Activated CD8-positive, alpha-beta memory T cell treated with anti-CD3 and anti-CD28 coated beads, Interleukin-2, amount 10 ng/mL, durations not matched to agents 7 days and 5 days (primary cell): ENCODE measurements at regions not wholly inside any gene's neighbourhood (a gene's known extent, or its start where the extent isn't known, plus 50 kb on each side); places are given as distances from the start of the nearest gene placed in this dataset.
"Not testable (repeated sequence)": the region's sequence is repeated elsewhere in the genome, so short reads cannot be mapped to it uniquely, and the experiment has no call there.

Experiments
- ATAC-seq: fragments of 150-1000 bp; cut with Tn5 transposase; one replicate; pipeline ENCODE4 v1.10.0; 2021; ENCODE audit warnings: moderate library complexity
- CTCF ChIA-PET: fragments of 350-600 bp; sonication (Branson Sonifier 250); formaldehyde crosslinking; loops from one replicate; lab custom pipeline; 2021; ENCODE audit warnings: antibody characterized with exemption; lab: Charles Lee
- DNase-seq: peaks from one replicate; pipeline ENCODE4 v3.0.0-alpha.2; 2020
- H3K27ac Mint-ChIP-seq: one replicate; pipeline ENCODE4 v1.8.0; 2021; ENCODE audit warnings: mild to moderate bottlenecking, mixed read lengths
- H3K27me3 Mint-ChIP-seq: one replicate; pipeline ENCODE4 v1.8.0; 2021; ENCODE audit warnings: mixed read lengths
- H3K36me3 Mint-ChIP-seq: one replicate; pipeline ENCODE4 v1.8.0; 2021; ENCODE audit warnings: mild to moderate bottlenecking, mixed read lengths
- H3K4me1 Mint-ChIP-seq: one replicate; pipeline ENCODE4 v1.8.0; 2021; ENCODE audit warnings: mixed read lengths
- H3K4me3 Mint-ChIP-seq: one replicate; pipeline ENCODE4 v1.8.0; 2021; ENCODE audit warnings: mild to moderate bottlenecking, moderate library complexity, mixed read lengths
- H3K9me3 Mint-ChIP-seq: one replicate; pipeline ENCODE4 v1.8.0; 2022; ENCODE audit warnings: low read depth, mixed read lengths

- H3K27ac Mint-ChIP-seq, CTCF ChIA-PET, H3K36me3 Mint-ChIP-seq, H3K4me3 Mint-ChIP-seq, H3K4me1 Mint-ChIP-seq, H3K9me3 Mint-ChIP-seq, ATAC-seq, H3K27me3 Mint-ChIP-seq, DNase-seq: not testable (repeated sequence)
Observed at GRCh38 chr15:20305015-20305465, 236.6 kb downstream of the GOLGA6L6 start.

- H3K4me1 Mint-ChIP-seq, H3K27ac Mint-ChIP-seq, H3K9me3 Mint-ChIP-seq, ATAC-seq, H3K4me3 Mint-ChIP-seq, H3K27me3 Mint-ChIP-seq, CTCF ChIA-PET, H3K36me3 Mint-ChIP-seq: not testable (repeated sequence)
- DNase-seq: peak; percentile 37
Observed at GRCh38 chr15:20304282-20305014, 237.2 kb downstream of the GOLGA6L6 start.

GRCh38 chr15:20303248-20304171 is 238.1 kb downstream of the GOLGA6L6 start:
- CTCF ChIA-PET, H3K36me3 Mint-ChIP-seq, H3K9me3 Mint-ChIP-seq, DNase-seq, H3K4me1 Mint-ChIP-seq, ATAC-seq, H3K4me3 Mint-ChIP-seq, H3K27ac Mint-ChIP-seq, H3K27me3 Mint-ChIP-seq: not testable (repeated sequence)

GRCh38 chr15:20302141-20303069 is 239.2 kb downstream of the GOLGA6L6 start:
- H3K4me1 Mint-ChIP-seq, DNase-seq, CTCF ChIA-PET, H3K9me3 Mint-ChIP-seq, H3K27ac Mint-ChIP-seq, H3K27me3 Mint-ChIP-seq, ATAC-seq, H3K4me3 Mint-ChIP-seq, H3K36me3 Mint-ChIP-seq: not testable (repeated sequence)

GRCh38 chr15:20301471-20302081 is 240.0 kb downstream of the GOLGA6L6 start:
- ATAC-seq, H3K9me3 Mint-ChIP-seq, H3K4me1 Mint-ChIP-seq, H3K27me3 Mint-ChIP-seq, H3K27ac Mint-ChIP-seq, H3K4me3 Mint-ChIP-seq, H3K36me3 Mint-ChIP-seq, CTCF ChIA-PET: not testable (repeated sequence)
- DNase-seq: peak; percentile 38

GRCh38 chr15:20301041-20301390 is 240.6 kb downstream of the GOLGA6L6 start:
- ATAC-seq, CTCF ChIA-PET, DNase-seq, H3K4me1 Mint-ChIP-seq, H3K27ac Mint-ChIP-seq, H3K36me3 Mint-ChIP-seq, H3K27me3 Mint-ChIP-seq, H3K4me3 Mint-ChIP-seq, H3K9me3 Mint-ChIP-seq: not testable (repeated sequence)

GRCh38 chr15:20300351-20301040 is 241.1 kb downstream of the GOLGA6L6 start:
- H3K27me3 Mint-ChIP-seq, ATAC-seq, H3K36me3 Mint-ChIP-seq, H3K27ac Mint-ChIP-seq, H3K4me1 Mint-ChIP-seq, CTCF ChIA-PET, H3K9me3 Mint-ChIP-seq, H3K4me3 Mint-ChIP-seq: not testable (repeated sequence)
- peak; percentile 38 for DNase-seq

- H3K36me3 Mint-ChIP-seq, ATAC-seq, H3K9me3 Mint-ChIP-seq, DNase-seq, H3K4me1 Mint-ChIP-seq, H3K27ac Mint-ChIP-seq, H3K27me3 Mint-ChIP-seq, H3K4me3 Mint-ChIP-seq, CTCF ChIA-PET: not testable (repeated sequence)
Observed at GRCh38 chr15:20297603-20298123, 243.9 kb downstream of the GOLGA6L6 start.

- H3K4me3 Mint-ChIP-seq, H3K27ac Mint-ChIP-seq, CTCF ChIA-PET, H3K36me3 Mint-ChIP-seq, H3K27me3 Mint-ChIP-seq, H3K9me3 Mint-ChIP-seq, ATAC-seq, H3K4me1 Mint-ChIP-seq: not testable (repeated sequence)
- DNase-seq: peak; percentile 40
Observed at GRCh38 chr15:20296261-20296660, 245.3 kb downstream of the GOLGA6L6 start.

GRCh38 chr15:20295238-20295811 is 246.3 kb downstream of the GOLGA6L6 start:
- peak; percentile 38 for DNase-seq
- Mint-ChIP-seq H3K27me3 (no peaks in the 10 kb centered on the region), H3K36me3 (no peaks in the 10 kb centered on the region), H3K4me1 (no peaks in the 10 kb centered on the region), H3K4me3 (no peak overlapping the region), H3K27ac (no peak overlapping the region), H3K9me3 (no peaks in the 10 kb centered on the region)
- CTCF ChIA-PET: no interaction called here
- ATAC-seq: no peak

- CTCF ChIA-PET: no interaction called here
- H3K9me3 Mint-ChIP-seq: no peaks in the 10 kb centered on the region
- no peak overlapping the region for H3K27ac Mint-ChIP-seq
- peak; percentile 38 for DNase-seq
- H3K4me1 Mint-ChIP-seq: no peaks in the 10 kb centered on the region
- H3K27me3 Mint-ChIP-seq: no peaks in the 10 kb centered on the region
- no peak overlapping the region for H3K4me3 Mint-ChIP-seq
- H3K36me3 Mint-ChIP-seq: no peaks in the 10 kb centered on the region
- ATAC-seq: no peak
Observed at GRCh38 chr15:20294651-20295237, 246.9 kb downstream of the GOLGA6L6 start.
